ENCODE measurements at regions not wholly inside any gene's neighbourhood (a gene's known extent, or its start where the extent isn't known, plus 50 kb on each side); places are given as distances from the start of the nearest gene placed in this dataset.

GRCh38 chr3:150268426-150269391 lies 139.4 kb upstream of the TSC22D2 start (continued):
- no peak for TF ChIP-seq SNRNP70 (optimal IDR thresholded peaks at IDR 0.05; ENCODE audit: low read depth, low read length)
- no peak for TF ChIP-seq ZNF445 (CRISPR knock-in tag; IDR thresholded peaks at IDR 0.05; ENCODE audit: low read depth)
- TF ChIP-seq ZBTB34 (CRISPR knock-in tag; IDR thresholded peaks at IDR 0.05): no peak
- no peak for TF ChIP-seq MECOM (CRISPR knock-in tag; IDR thresholded peaks at IDR 0.05)
- 0 out of 4 replicates have a peak, but pooled peaks of 1 of the 2 experiments have one; percentile 5 for TF ChIP-seq FOXA3 (CRISPR knock-in tag; conservative IDR thresholded peaks at IDR 0.05 in 1 of 2, IDR thresholded peaks at IDR 0.05 in 1 of 2)
- no peak for TF ChIP-seq DLX4 (CRISPR knock-in tag; IDR thresholded peaks at IDR 0.05)
- no peak for TF ChIP-seq HDAC6 (IDR thresholded peaks at IDR 0.05; ENCODE audit: low read depth, low read length)
- TF ChIP-seq ZNF124 (CRISPR knock-in tag; IDR thresholded peaks at IDR 0.05): no peak
- no peak for TF ChIP-seq ZSCAN29 (IDR thresholded peaks at IDR 0.05)
- TF ChIP-seq USF2 (CRISPR knock-in tag; IDR thresholded peaks at IDR 0.05): no peak
- no peak for TF ChIP-seq NR2C2 (CRISPR knock-in tag; IDR thresholded peaks at IDR 0.05)
- TF ChIP-seq NR2C2 (tag; IDR thresholded peaks at IDR 0.05): 0 out of 2 replicates have a peak, but pooled peaks have one; percentile 8
- no peak for TF ChIP-seq THAP12 (CRISPR knock-in tag; IDR thresholded peaks at IDR 0.05)
- TF ChIP-seq HDAC2 (IDR thresholded peaks at IDR 0.05): no peak
- TF ChIP-seq ZNF280A (IDR thresholded peaks at IDR 0.05; ENCODE audit: low read depth, partially characterized antibody): no peak
- no peak for TF ChIP-seq NFRKB (IDR thresholded peaks at IDR 0.05; ENCODE audit: low read depth)
- no peak for TF ChIP-seq TAF9B (IDR thresholded peaks at IDR 0.05; ENCODE audit: partially characterized antibody)
- peak; percentile 67 to 68; a peak in 3 of 4 replicates for TF ChIP-seq FOXK2 (conservative IDR thresholded peaks at IDR 0.05 in 1 of 2, IDR thresholded peaks at IDR 0.05 in 1 of 2; ENCODE audit: low read depth in 2 of 2)
- TF ChIP-seq ILK (tag; IDR thresholded peaks at IDR 0.05; ENCODE audit: borderline replicate concordance, low read depth): no peak
- TF ChIP-seq ZNF146 (CRISPR knock-in tag; IDR thresholded peaks at IDR 0.05; ENCODE audit: unreplicated experiment): no peak
- TF ChIP-seq CCNT2 (IDR thresholded peaks at IDR 0.05; ENCODE audit: borderline replicate concordance, extremely low read depth, insufficient read length, low read depth, low read length): no peak
